Spleen (tissue), 11 donors: ENCODE measurements at regions not wholly inside any gene's neighbourhood (a gene's known extent, or its start where the extent isn't known, plus 50 kb on each side); places are given as distances from the start of the nearest gene placed in this dataset.

Source experiments
- DNase-seq: peaks from one replicate; pipeline ENCODE4 v3.0.0-alpha.2; 2020
- H3K27ac ChIP-seq, 8 donors: fragments of 200-600 bp; sonication (generic) in 7 of 8; 1 replicate in 4 of 8; 2 replicates in 4 of 8; pipeline versions ENCODE4 v1.5.0 to v1.8.0; 2016 to 2021; ENCODE audit warnings: inconsistent platforms in 4 of 8, mild to moderate bottlenecking in 4 of 8, moderate library complexity in 1 of 8
- H3K27me3 ChIP-seq, 7 donors: fragments of 200-600 bp; sonication (generic) in 6 of 7; replicated peaks in 1 of 7; 1 replicate in 4 of 7; 2 replicates in 3 of 7; pipeline versions ENCODE4 v1.5.0 to v1.8.0; 2016 to 2021; ENCODE audit warnings: inconsistent platforms in 3 of 7, mild to moderate bottlenecking in 1 of 7
- H3K36me3 ChIP-seq, 6 donors: fragments of 200-600 bp; sonication (generic) in 5 of 6; 1 replicate in 4 of 6; 2 replicates in 2 of 6; pipeline versions ENCODE4 v1.5.0 to v1.8.0; 2016 to 2021; ENCODE audit warnings: inconsistent platforms in 2 of 6
- H3K4me1 ChIP-seq, 6 donors: fragments of 200-600 bp; sonication (generic) in 5 of 6; 1 replicate in 3 of 6; 2 replicates in 3 of 6; pipeline versions ENCODE4 v1.5.0 to v1.8.0; 2016 to 2021; ENCODE audit warnings: inconsistent platforms in 3 of 6
- H3K4me3 ChIP-seq, 8 donors: fragments of 200-600 bp; sonication (generic) in 7 of 8; 1 replicate in 4 of 8; 2 replicates in 4 of 8; pipeline versions ENCODE4 v1.5.0 to v1.8.0; 2016 to 2021; ENCODE audit warnings: inconsistent platforms in 4 of 8, mild to moderate bottlenecking in 4 of 8, moderate library complexity in 2 of 8
- H3K9me3 ChIP-seq, 8 donors: fragments of 200-600 bp; sonication (generic) in 7 of 8; 1 replicate in 4 of 8; 2 replicates in 4 of 8; pipeline versions ENCODE4 v1.5.0 to v1.8.0; 2016 to 2021; ENCODE audit warnings: inconsistent platforms in 4 of 8
- CTCF ChIP-seq, 11 experiments: fragments of 200-600 bp in 7 of 11; fragments of 450-650 bp in 4 of 11; sonication (generic) in 4 of 11; IDR thresholded peaks in 8 of 11; conservative IDR thresholded peaks in 3 of 11; 1 replicate in 7 of 11; 2 replicates in 4 of 11; pipeline versions ENCODE4 v1.4.0 to v1.8.0; 2016 to 2021; ENCODE audit warnings: antibody characterized with exemption in 11 of 11, inconsistent platforms in 4 of 11, mild to moderate bottlenecking in 1 of 11
- POLR2A ChIP-seq, 3 donors: fragments of 450-650 bp; IDR thresholded peaks; one replicate each; pipeline ENCODE4 v1.5.1; 2017; ENCODE audit warnings: antibody characterized with exemption in 3 of 3, mild to moderate bottlenecking in 1 of 3
- POLR2AphosphoS5 ChIP-seq, 3 donors: sonication (generic); formaldehyde crosslinking; IDR thresholded peaks; one replicate each; pipeline ENCODE4 v1.5.1; 2017; ENCODE audit warnings: antibody characterized with exemption in 3 of 3
- WGBS, 5 donors: extraction: QIAGEN DNeasy Blood & Tissue Kit in 3 of 5; methylation state at CpG; one replicate each; pipeline versions ENCODE4 v1.1.5 to v1.1.7; 2013 to 2018; 5-methylcytosine and 5-hydroxymethylcytosine counted together
- intact Hi-C: fragments of 100-400 bp; cut with DNase I; formaldehyde crosslinking; loops from one replicate; pipeline ENCODE4 v1.15.0; 2023; ENCODE audit warnings: low total_unique reads
- donor health status: healthy with polysubstance abuse.
- donor health status: DM: no; HTN: no; CAD: no; lungs with moderate emphysema.
- donor health status: DM: no; HTN: no; CAD: no.
- donor health status: Bipolar disorder and iron deficiency.
- donor health status: healthy.
- donor health status: DM: no; HTN: no; CAD: no.
- donor health status: DM: yes; HTN: yes; CAD: no.

GRCh38 chr5:62152394-62153087 lies 153.5 kb upstream of the KIF2A start:
- TF ChIP-seq POLR2AphosphoS5 (IDR thresholded peaks at IDR 0.05): no peak
- TF ChIP-seq POLR2A (IDR thresholded peaks at IDR 0.05): no peak
- no peak for TF ChIP-seq CTCF (IDR thresholded peaks at IDR 0.05 in 8 of 11, conservative IDR thresholded peaks at IDR 0.05 in 3 of 11)
- H3K36me3 ChIP-seq: no peaks in the 10 kb centered on the region
- DNase-seq: no peak
- H3K4me3 ChIP-seq: no peak overlapping the region
- no peak overlapping the region for H3K27ac ChIP-seq
- intact Hi-C loops: no loop called here
- H3K4me1 ChIP-seq: no peaks in the 10 kb centered on the region
- H3K27me3 ChIP-seq: no peaks in the 10 kb centered on the region
- WGBS, 5 donors: 66 to 84% (median 74%) methylated on average over 4 of the region's 4 CpGs
- peaks cover 0 to 23% (median 17%) of the 10 kb centered on the region in 8 donors for H3K9me3 ChIP-seq

GRCh38 chr5:62154758-62155157 lies 151.2 kb upstream of the KIF2A start:
- Histone ChIP-seq H3K9me3 (peaks cover 0 to 26% (median 18%) of the 10 kb centered on the region in 8 donors), H3K4me3 (no peak overlapping the region), H3K27me3 (no peaks in the 10 kb centered on the region), H3K36me3 (no peaks in the 10 kb centered on the region), H3K4me1 (no peaks in the 10 kb centered on the region), H3K27ac (no peak overlapping the region)
- TF ChIP-seq POLR2AphosphoS5 (IDR thresholded peaks at IDR 0.05): no peak
- no peak for TF ChIP-seq POLR2A (IDR thresholded peaks at IDR 0.05)
- TF ChIP-seq CTCF (IDR thresholded peaks at IDR 0.05 in 8 of 11, conservative IDR thresholded peaks at IDR 0.05 in 3 of 11): no peak
- DNase-seq: no peak
- intact Hi-C loops: no loop called here

- Histone ChIP-seq H3K9me3 (peaks cover 0 to 26% (median 18%) of the 10 kb centered on the region in 8 donors), H3K4me3 (no peak overlapping the region), H3K36me3 (no peaks in the 10 kb centered on the region), H3K27me3 (no peaks in the 10 kb centered on the region), H3K4me1 (no peaks in the 10 kb centered on the region), H3K27ac (no peak overlapping the region)
- DNase-seq: no peak
- intact Hi-C loops: no loop called here
- WGBS, 5 donors: 89 to 96% (median 95%) methylated on average over 3 of the region's 3 CpGs
- no peak for TF ChIP-seq POLR2A (IDR thresholded peaks at IDR 0.05)
- TF ChIP-seq CTCF (IDR thresholded peaks at IDR 0.05 in 8 of 11, conservative IDR thresholded peaks at IDR 0.05 in 3 of 11): no peak
- no peak for TF ChIP-seq POLR2AphosphoS5 (IDR thresholded peaks at IDR 0.05)
These were observed 150.0 kb upstream of the KIF2A start for GRCh38 chr5:62155988-62156387.

GRCh38 chr5:62167561-62168057 lies 138.4 kb upstream of the KIF2A start:
- H3K36me3 ChIP-seq: no peaks in the 10 kb centered on the region
- peaks cover 0 to 6% (median 4%) of the 10 kb centered on the region in 8 donors for H3K9me3 ChIP-seq
- no peak overlapping the region for H3K4me3 ChIP-seq
- TF ChIP-seq POLR2AphosphoS5 (IDR thresholded peaks at IDR 0.05) (no peak), POLR2A (IDR thresholded peaks at IDR 0.05) (no peak), CTCF (IDR thresholded peaks at IDR 0.05 in 8 of 11, conservative IDR thresholded peaks at IDR 0.05 in 3 of 11) (no peak)
- no peak overlapping the region for H3K27ac ChIP-seq
- intact Hi-C loops: no loop called here
- H3K4me1 ChIP-seq: no peaks in the 10 kb centered on the region
- 58 to 67% (median 58%) methylated on average over 3 of the region's 3 CpGs for WGBS, 5 donors
- DNase-seq: no peak
- peaks cover 0 to 9% (median 0%) of the 10 kb centered on the region in 7 donors for H3K27me3 ChIP-seq
